CD14-positive monocyte (primary cell): ENCODE measurements at regions not wholly inside any gene's neighbourhood (a gene's known extent, or its start where the extent isn't known, plus 50 kb on each side); places are given as distances from the start of the nearest gene placed in this dataset.

ENCODE experiments used
- DNase-seq, 3 donors: peaks; one replicate each; pipeline ENCODE4 v3.0.0-alpha.2; 2011 to 2022
- H2AFZ ChIP-seq: 2 replicates; pipeline ENCODE4 v1.6.0; 2012; ENCODE audit warnings: mild to moderate bottlenecking, low read depth, low read length, inconsistent platforms; ENCODE audit not compliant: insufficient read depth, poor library complexity, severe bottlenecking
- H3K27ac ChIP-seq, 2 donors: 1 replicate in 1 of 2; 2 replicates in 1 of 2; pipeline ENCODE4 v1.5.1; 2012 to 2013; ENCODE audit warnings: low read length in 2 of 2, control low read depth in 1 of 2, inconsistent platforms in 1 of 2, low read depth in 1 of 2, mild to moderate bottlenecking in 1 of 2
- H3K27me3 ChIP-seq, 2 donors: one replicate each; pipeline versions ENCODE4 v1.6.0 to v1.6.1; 2011 to 2013; ENCODE audit warnings: low read length in 2 of 2; ENCODE audit not compliant: control insufficient read depth in 2 of 2, insufficient read depth in 2 of 2
- H3K36me3 ChIP-seq, 2 donors: replicated peaks in 1 of 2; 1 replicate in 1 of 2; 2 replicates in 1 of 2; pipeline versions ENCODE4 v1.5.1 to v1.6.1; 2012 to 2013; ENCODE audit warnings: low read length in 2 of 2, control low read depth in 1 of 2, inconsistent platforms in 1 of 2, mild to moderate bottlenecking in 1 of 2; ENCODE audit not compliant: insufficient read depth in 2 of 2, control insufficient read depth in 1 of 2
- H3K4me1 ChIP-seq, 2 donors: 1 replicate in 1 of 2; 2 replicates in 1 of 2; pipeline versions ENCODE4 v1.5.1 to v1.6.1; 2012 to 2013; ENCODE audit warnings: low read length in 2 of 2, control low read depth in 1 of 2, inconsistent platforms in 1 of 2, mild to moderate bottlenecking in 1 of 2, moderate library complexity in 1 of 2; ENCODE audit not compliant: insufficient read depth in 2 of 2, control insufficient read depth in 1 of 2
- H3K4me2 ChIP-seq: replicated peaks from 2 replicates; pipeline ENCODE3; 2012; ENCODE audit warnings: low read length, moderate library complexity, mild to moderate bottlenecking; ENCODE audit not compliant: poor library complexity, severe bottlenecking; ENCODE audit errors: extremely low read depth
- H3K4me3 ChIP-seq, 3 experiments: fragments of 200-600 bp in 1 of 3; sonication (generic) in 1 of 3; replicated peaks in 1 of 3; 1 replicate in 2 of 3; 2 replicates in 1 of 3; pipeline ENCODE4 v1.5.1; 2011 to 2013; ENCODE audit warnings: low read length in 3 of 3, mild to moderate bottlenecking in 3 of 3, control low read depth in 2 of 3, low read depth in 2 of 3, inconsistent platforms in 1 of 3, moderate library complexity in 1 of 3
- H3K79me2 ChIP-seq: 2 replicates; pipeline ENCODE4 v1.6.0; 2012; ENCODE audit warnings: mild to moderate bottlenecking, control low read depth, inconsistent platforms, low read length, moderate library complexity; ENCODE audit not compliant: insufficient read depth
- H3K9ac ChIP-seq: 2 replicates; pipeline ENCODE4 v1.6.0; 2017; ENCODE audit warnings: low read length, mild to moderate bottlenecking; ENCODE audit not compliant: insufficient read depth, poor library complexity, severe bottlenecking
- H3K9me3 ChIP-seq, 2 donors: replicated peaks in 1 of 2; 1 replicate in 1 of 2; 2 replicates in 1 of 2; pipeline versions ENCODE4 v1.5.1 to v1.6.1; 2012 to 2013; ENCODE audit warnings: low read length in 2 of 2, control low read depth in 1 of 2; ENCODE audit not compliant: control insufficient read depth in 1 of 2, insufficient read depth in 1 of 2
- H4K20me1 ChIP-seq: 2 replicates; pipeline ENCODE4 v1.6.0; 2012; ENCODE audit warnings: mild to moderate bottlenecking, low read length, control low read depth, moderate library complexity; ENCODE audit not compliant: insufficient read depth
- H3K27ac Mint-ChIP-seq, 7 donors: one replicate each; pipeline ENCODE4 v1.8.0; 2020; ENCODE audit warnings: mild to moderate bottlenecking in 7 of 7, mixed read lengths in 7 of 7, moderate library complexity in 6 of 7, inconsistent platforms in 2 of 7
- H3K27me3 Mint-ChIP-seq, 3 donors: one replicate each; pipeline ENCODE4 v1.8.0; 2021 to 2022; ENCODE audit warnings: low read depth in 3 of 3, mild to moderate bottlenecking in 3 of 3, mixed read lengths in 3 of 3, moderate library complexity in 3 of 3, inconsistent platforms in 1 of 3
- H3K36me3 Mint-ChIP-seq, 2 donors: one replicate each; pipeline ENCODE4 v1.8.0; 2020; ENCODE audit warnings: mixed read lengths in 2 of 2, inconsistent platforms in 1 of 2, mild to moderate bottlenecking in 1 of 2
- H3K4me1 Mint-ChIP-seq: one replicate; pipeline ENCODE4 v1.8.0; 2020; ENCODE audit warnings: mild to moderate bottlenecking, mixed read lengths
- H3K4me3 Mint-ChIP-seq, 2 donors: one replicate each; pipeline ENCODE4 v1.8.0; 2020; ENCODE audit warnings: mild to moderate bottlenecking in 2 of 2, mixed read lengths in 2 of 2, moderate library complexity in 1 of 2
- H3K9me3 Mint-ChIP-seq, 7 donors: one replicate each; pipeline ENCODE4 v1.8.0; 2020 to 2022; ENCODE audit warnings: mixed read lengths in 7 of 7, mild to moderate bottlenecking in 6 of 7, moderate library complexity in 6 of 7, inconsistent platforms in 2 of 7
- CTCF ChIP-seq: fragments of 200-600 bp; IDR thresholded peaks from one replicate; pipeline ENCODE4 v1.8.0; 2022; ENCODE audit warnings: antibody characterized with exemption, mild to moderate bottlenecking
- WGBS: methylation state at CpG from one replicate; pipeline ENCODE4 v1.1.5; 2013; ENCODE audit warnings: missing lambda C conversion rate; ENCODE audit not compliant: insufficient coverage; 5-methylcytosine and 5-hydroxymethylcytosine counted together
- intact Hi-C, 2 donors: fragments of 100-400 bp; cut with micrococcal nuclease; formaldehyde crosslinking; loops; one replicate each; pipeline versions ENCODE4 v1.15.0 to v1.15.1; 2023

- no peak for TF ChIP-seq CTCF
- Mint-ChIP-seq H3K4me1 (no peaks in the 10 kb centered on the region), H3K27ac (no peak overlapping the region), H3K4me3 (no peak overlapping the region), H3K9me3 (peaks cover 0 to 3% (median 0%) of the 10 kb centered on the region in 7 donors), H3K27me3 (no peaks in the 10 kb centered on the region), H3K36me3 (no peaks in the 10 kb centered on the region)
- H3K4me3 ChIP-seq = no peak overlapping the region
- no peak overlapping the region for H3K4me2 ChIP-seq
- H4K20me1 ChIP-seq = no peaks in the 10 kb centered on the region
- intact Hi-C loops = no loop called here
- no peaks in the 10 kb centered on the region for H3K36me3 ChIP-seq
- DNase-seq = no peak
- H3K27ac ChIP-seq = no peak overlapping the region
- H2AFZ ChIP-seq = no peak overlapping the region
- WGBS = 65% methylated on average over 2 of the region's 4 CpGs
- H3K9ac ChIP-seq = no peak overlapping the region
- no peaks in the 10 kb centered on the region for H3K79me2 ChIP-seq
- no peaks in the 10 kb centered on the region for H3K9me3 ChIP-seq
- no peaks in the 10 kb centered on the region for H3K27me3 ChIP-seq
- H3K4me1 ChIP-seq = no peaks in the 10 kb centered on the region
Observed at GRCh38 chr14:25699981-25700380, 650.0 kb upstream of the STXBP6 start.

- H3K79me2 ChIP-seq = no peaks in the 10 kb centered on the region
- Mint-ChIP-seq H3K36me3 (no peaks in the 10 kb centered on the region), H3K4me1 (no peaks in the 10 kb centered on the region), H3K27me3 (no peaks in the 10 kb centered on the region), H3K4me3 (no peak overlapping the region), H3K9me3 (peaks cover 0 to 3% (median 0%) of the 10 kb centered on the region in 7 donors), H3K27ac (no peak overlapping the region)
- intact Hi-C loops = no loop called here
- H3K9me3 ChIP-seq = no peaks in the 10 kb centered on the region
- no peaks in the 10 kb centered on the region for H3K36me3 ChIP-seq
- no peak overlapping the region for H3K9ac ChIP-seq
- no peak for TF ChIP-seq CTCF
- no CpG with 5 or more reads among the region's 1 CpG for WGBS
- H2AFZ ChIP-seq = no peak overlapping the region
- H3K27ac ChIP-seq = no peak overlapping the region
- no peaks in the 10 kb centered on the region for H3K27me3 ChIP-seq
- no peaks in the 10 kb centered on the region for H4K20me1 ChIP-seq
- no peak for DNase-seq
- no peak overlapping the region for H3K4me3 ChIP-seq
- H3K4me2 ChIP-seq = no peak overlapping the region
- no peaks in the 10 kb centered on the region for H3K4me1 ChIP-seq
Observed at GRCh38 chr14:25698111-25698510, 648.2 kb upstream of the STXBP6 start.
